HepG2 (cell line): ENCODE measurements at regions not wholly inside any gene's neighbourhood (a gene's known extent, or its start where the extent isn't known, plus 50 kb on each side); places are given as distances from the start of the nearest gene placed in this dataset.

Source experiments
- ARID3A ChIP-seq: IDR thresholded peaks from 2 replicates; pipeline ENCODE4 v1.6.1; 2012; ENCODE audit warnings: low read depth, low read length, improper control_type of control experiment
- E2F2 ChIP-seq: sonication (generic); formaldehyde crosslinking; IDR thresholded peaks from 2 replicates; pipeline ENCODE4 v1.4.0; 2020; ENCODE audit warnings: missing genetic modification reagents, borderline replicate concordance
- EED ChIP-seq: sonication (generic); formaldehyde crosslinking; IDR thresholded peaks from 2 replicates; pipeline ENCODE4 v1.5.0; 2020; ENCODE audit warnings: mild to moderate bottlenecking, missing genetic modification reagents
- GATAD2A ChIP-seq: IDR thresholded peaks from 2 replicates; pipeline ENCODE4 v1.6.1; 2016
- HMGA1 ChIP-seq: sonication (generic); formaldehyde crosslinking; conservative IDR thresholded peaks from 2 replicates; pipeline ENCODE4 v1.4.0; 2020; ENCODE audit warnings: missing genetic modification reagents
- KLF16 ChIP-seq, 2 experiments: sonication (generic) in 1 of 2; formaldehyde crosslinking in 1 of 2; IDR thresholded peaks; 2 replicates each; pipeline versions ENCODE4 v1.6.1 to v1.8.0; 2016 to 2023; ENCODE audit warnings: missing genetic modification reagents in 2 of 2, missing compliant biosample characterization in 1 of 2
- NFYB ChIP-seq: sonication (generic); formaldehyde crosslinking; IDR thresholded peaks from 2 replicates; pipeline ENCODE4 v1.4.0; 2020; ENCODE audit warnings: missing genetic modification reagents
- RARA ChIP-seq: IDR thresholded peaks from 2 replicates; pipeline ENCODE4 v1.6.1; 2016; ENCODE audit warnings: missing genetic modification reagents, missing compliant biosample characterization
- RARG ChIP-seq: sonication (generic); formaldehyde crosslinking; IDR thresholded peaks from 2 replicates; pipeline ENCODE4 v1.4.0; 2020; ENCODE audit warnings: low read depth, mild to moderate bottlenecking, missing genetic modification reagents
- RBAK ChIP-seq: sonication (generic); formaldehyde crosslinking; IDR thresholded peaks from 2 replicates; pipeline ENCODE4 v1.5.1; 2020; ENCODE audit warnings: mild to moderate bottlenecking, missing genetic modification reagents
- SRF ChIP-seq: IDR thresholded peaks from 2 replicates; pipeline ENCODE4 v1.6.1; 2011; ENCODE audit warnings: mild to moderate bottlenecking, low read depth, low read length, moderate library complexity
- TFAP4 ChIP-seq: sonication (generic); IDR thresholded peaks from 2 replicates; pipeline ENCODE4 v1.6.1; 2016; ENCODE audit warnings: low read depth, borderline replicate concordance
- TFDP2 ChIP-seq: sonication (generic); formaldehyde crosslinking; IDR thresholded peaks from 2 replicates; pipeline ENCODE4 v1.4.0; 2020; ENCODE audit warnings: missing genetic modification reagents
- TGIF2 ChIP-seq: IDR thresholded peaks from 2 replicates; pipeline ENCODE4 v1.6.1; 2016; ENCODE audit warnings: control low read depth, missing compliant biosample characterization
- TP53 ChIP-seq: sonication (generic); formaldehyde crosslinking; conservative IDR thresholded peaks from 2 replicates; pipeline ENCODE4 v1.4.0; 2020; ENCODE audit warnings: missing genetic modification reagents
- YY1 ChIP-seq: IDR thresholded peaks from 2 replicates; pipeline ENCODE4 v1.6.1; 2011; ENCODE audit warnings: low read length, low read depth, moderate library complexity, mild to moderate bottlenecking; ENCODE audit not compliant: insufficient read depth, insufficient replicate concordance
- ZFP41 ChIP-seq: sonication (generic); formaldehyde crosslinking; IDR thresholded peaks from 2 replicates; pipeline ENCODE4 v1.4.0; 2020; ENCODE audit warnings: mild to moderate bottlenecking, missing genetic modification reagents, borderline replicate concordance
- ZNF30 ChIP-seq: sonication (generic); formaldehyde crosslinking; IDR thresholded peaks from 2 replicates; pipeline ENCODE4 v1.5.0; 2020; ENCODE audit warnings: mild to moderate bottlenecking, missing genetic modification reagents
- ZNF572 ChIP-seq: sonication (generic); formaldehyde crosslinking; IDR thresholded peaks from 2 replicates; pipeline ENCODE4 v1.5.1; 2020; ENCODE audit warnings: mild to moderate bottlenecking, missing genetic modification reagents
- ZNF747 ChIP-seq: sonication (generic); formaldehyde crosslinking; IDR thresholded peaks from 2 replicates; pipeline ENCODE4 v1.8.1; 2023; ENCODE audit warnings: missing genetic modification reagents, mild to moderate bottlenecking, borderline replicate concordance
- TF ChIP-seq, protein P1 (sequence below): sonication (generic); formaldehyde crosslinking; IDR thresholded peaks from 2 replicates; pipeline ENCODE4 v1.9.0; 2021; ENCODE audit warnings: missing genetic modification reagents, mild to moderate bottlenecking, borderline replicate concordance
- TF ChIP-seq, protein P2 (sequence below): IDR thresholded peaks from 2 replicates; pipeline ENCODE4 v1.6.1; 2018; ENCODE audit warnings: missing genetic modification reagents

DNA sequence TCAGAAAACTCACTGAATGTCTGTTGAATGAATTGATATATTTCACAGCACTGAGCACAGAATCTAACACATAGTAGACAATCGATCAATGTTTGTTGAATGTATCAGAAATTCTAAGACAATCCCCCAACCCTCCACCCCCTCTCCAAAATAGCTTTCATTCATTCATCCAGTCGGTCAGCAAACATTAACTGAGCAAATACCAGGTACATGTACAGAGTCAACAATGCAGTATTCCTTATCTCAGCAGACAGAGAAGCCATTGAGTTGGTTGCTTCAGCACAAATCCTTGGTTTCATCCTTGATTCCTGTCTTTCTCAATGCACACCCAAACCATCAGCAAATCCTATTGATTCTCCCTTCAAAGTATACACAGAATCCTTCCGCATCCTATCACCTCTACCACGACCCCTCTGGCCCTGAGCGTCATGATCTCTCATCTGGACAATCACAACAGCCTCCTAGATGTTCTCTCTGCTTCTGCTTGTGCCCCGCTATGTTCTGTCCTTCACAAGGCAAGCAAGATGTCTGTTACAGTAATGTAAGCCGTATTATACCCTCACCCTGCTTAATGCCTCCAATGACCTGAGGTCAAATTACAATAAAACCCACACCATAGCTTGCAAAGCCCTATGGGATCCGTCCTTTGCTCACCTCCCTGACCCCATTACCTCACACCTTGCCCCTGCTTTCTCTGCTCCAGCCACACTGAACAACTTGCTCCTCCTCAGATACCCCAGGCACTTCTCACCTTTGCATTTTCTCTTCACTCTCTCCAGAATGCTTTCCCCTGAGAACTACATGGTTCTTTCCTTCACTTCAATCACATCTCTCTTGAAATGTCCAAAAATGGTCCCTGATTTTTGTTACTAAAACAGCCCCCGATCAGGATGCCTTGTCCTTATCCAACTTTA lies 738.1 kb upstream of the TBX3 start (continued):
- TF ChIP-seq KLF16 (CRISPR knock-in tag; IDR thresholded peaks at IDR 0.05): peak in 1 of 2 experiments; percentile 62; a peak in 1 of 4 replicates
- TF ChIP-seq, protein P1, sequence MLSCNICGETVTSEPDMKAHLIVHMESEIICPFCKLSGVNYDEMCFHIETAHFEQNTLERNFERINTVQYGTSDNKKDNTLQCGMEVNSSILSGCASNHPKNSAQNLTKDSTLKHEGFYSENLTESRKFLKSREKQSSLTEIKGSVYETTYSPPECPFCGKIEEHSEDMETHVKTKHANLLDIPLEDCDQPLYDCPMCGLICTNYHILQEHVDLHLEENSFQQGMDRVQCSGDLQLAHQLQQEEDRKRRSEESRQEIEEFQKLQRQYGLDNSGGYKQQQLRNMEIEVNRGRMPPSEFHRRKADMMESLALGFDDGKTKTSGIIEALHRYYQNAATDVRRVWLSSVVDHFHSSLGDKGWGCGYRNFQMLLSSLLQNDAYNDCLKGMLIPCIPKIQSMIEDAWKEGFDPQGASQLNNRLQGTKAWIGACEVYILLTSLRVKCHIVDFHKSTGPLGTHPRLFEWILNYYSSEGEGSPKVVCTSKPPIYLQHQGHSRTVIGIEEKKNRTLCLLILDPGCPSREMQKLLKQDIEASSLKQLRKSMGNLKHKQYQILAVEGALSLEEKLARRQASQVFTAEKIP: no peak
- TF ChIP-seq TFAP4: peak; percentile 63; the same call in 1 of the 2 replicates
- TF ChIP-seq HMGA1 (CRISPR knock-in tag): no peak
- TF ChIP-seq ARID3A: peak; percentile 93
- no peak for TF ChIP-seq SRF
- no peak for TF ChIP-seq EED
- no peak for TF ChIP-seq YY1
- TF ChIP-seq RARG: 0 out of 2 replicates have a peak, but pooled peaks have one; percentile 69
- TF ChIP-seq E2F2 (CRISPR knock-in tag): no peak
- TF ChIP-seq, protein P2, sequence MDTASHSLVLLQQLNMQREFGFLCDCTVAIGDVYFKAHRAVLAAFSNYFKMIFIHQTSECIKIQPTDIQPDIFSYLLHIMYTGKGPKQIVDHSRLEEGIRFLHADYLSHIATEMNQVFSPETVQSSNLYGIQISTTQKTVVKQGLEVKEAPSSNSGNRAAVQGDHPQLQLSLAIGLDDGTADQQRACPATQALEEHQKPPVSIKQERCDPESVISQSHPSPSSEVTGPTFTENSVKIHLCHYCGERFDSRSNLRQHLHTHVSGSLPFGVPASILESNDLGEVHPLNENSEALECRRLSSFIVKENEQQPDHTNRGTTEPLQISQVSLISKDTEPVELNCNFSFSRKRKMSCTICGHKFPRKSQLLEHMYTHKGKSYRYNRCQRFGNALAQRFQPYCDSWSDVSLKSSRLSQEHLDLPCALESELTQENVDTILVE: peak; percentile 84
- TF ChIP-seq ZFP41 (CRISPR knock-in tag): 0 out of 2 replicates have a peak, but pooled peaks have one; percentile 37
- no peak for TF ChIP-seq NFYB (CRISPR knock-in tag)
- peak; percentile 58; the same call in 1 of the 2 replicates for TF ChIP-seq ZNF747
- no peak for TF ChIP-seq ZNF572
- peak; percentile 57; the same call in 1 of the 2 replicates for TF ChIP-seq TP53
- no peak for TF ChIP-seq ZNF30
- peak; percentile 31 for TF ChIP-seq TFDP2 (CRISPR knock-in tag)
- peak; percentile 80 for TF ChIP-seq TGIF2 (CRISPR knock-in tag)
- peak; percentile 92 for TF ChIP-seq RARA (CRISPR knock-in tag)
- peak; percentile 98 for TF ChIP-seq GATAD2A (CRISPR knock-in tag)
- no peak for TF ChIP-seq RBAK (CRISPR knock-in tag)
